CD8-positive, alpha-beta memory T cell (primary cell): ENCODE measurements at regions not wholly inside any gene's neighbourhood (a gene's known extent, or its start where the extent isn't known, plus 50 kb on each side); places are given as distances from the start of the nearest gene placed in this dataset.

Experiments used
- CTCF ChIA-PET: fragments of 350-600 bp; sonication (Branson Sonifier 250); formaldehyde crosslinking; loops from one replicate; lab custom pipeline; 2021; ENCODE audit warnings: antibody characterized with exemption; lab: Charles Lee
- POLR2A ChIA-PET: fragments of 350-600 bp; sonication (Branson Sonifier 250); formaldehyde crosslinking; loops from one replicate; lab custom pipeline; 2021; ENCODE audit warnings: antibody characterized with exemption; lab: Charles Lee
- DNase-seq, 5 donors: peaks; one replicate each; pipeline versions ENCODE4 v3.0.0 to v3.0.0-alpha.2; 2020 to 2022; ENCODE audit warnings: mixed read lengths in 1 of 5
- H3K27ac ChIP-seq: one replicate; pipeline ENCODE4 v1.7.0; 2013; ENCODE audit warnings: low read depth, mild to moderate bottlenecking, low read length, moderate library complexity
- H3K27me3 ChIP-seq: 2 replicates; pipeline ENCODE4 v1.7.0; 2013; ENCODE audit warnings: low read length, mild to moderate bottlenecking; ENCODE audit not compliant: insufficient read depth, poor library complexity, severe bottlenecking
- H3K36me3 ChIP-seq: 2 replicates; pipeline ENCODE4 v1.7.0; 2013; ENCODE audit warnings: mild to moderate bottlenecking, low read length, moderate library complexity; ENCODE audit not compliant: insufficient read depth
- H3K4me1 ChIP-seq: 2 replicates; pipeline ENCODE4 v1.7.0; 2013; ENCODE audit warnings: mild to moderate bottlenecking, low read length, moderate library complexity; ENCODE audit not compliant: insufficient read depth
- H3K4me3 ChIP-seq: 2 replicates; pipeline ENCODE4 v1.7.0; 2013; ENCODE audit warnings: mild to moderate bottlenecking, low read length
- H3K9me3 ChIP-seq: 2 replicates; pipeline ENCODE4 v1.7.0; 2013; ENCODE audit warnings: mild to moderate bottlenecking, low read length
- H3K27ac Mint-ChIP-seq, 8 donors: one replicate each; pipeline ENCODE4 v1.8.0; 2020 to 2021; ENCODE audit warnings: mixed read lengths in 8 of 8, mild to moderate bottlenecking in 6 of 8, inconsistent platforms in 3 of 8, moderate library complexity in 3 of 8
- H3K27me3 Mint-ChIP-seq, 2 donors: one replicate each; pipeline ENCODE4 v1.8.0; 2020 to 2021; ENCODE audit warnings: mixed read lengths in 2 of 2, mild to moderate bottlenecking in 1 of 2, moderate library complexity in 1 of 2
- H3K36me3 Mint-ChIP-seq, 3 donors: one replicate each; pipeline ENCODE4 v1.8.0; 2020 to 2021; ENCODE audit warnings: mixed read lengths in 3 of 3, inconsistent platforms in 1 of 3, mild to moderate bottlenecking in 1 of 3
- H3K4me1 Mint-ChIP-seq, 3 donors: one replicate each; pipeline ENCODE4 v1.8.0; 2020 to 2021; ENCODE audit warnings: mixed read lengths in 3 of 3, inconsistent platforms in 1 of 3, mild to moderate bottlenecking in 1 of 3
- H3K4me3 Mint-ChIP-seq, 7 donors: one replicate each; pipeline ENCODE4 v1.8.0; 2020 to 2021; ENCODE audit warnings: mixed read lengths in 7 of 7, mild to moderate bottlenecking in 6 of 7, moderate library complexity in 4 of 7, inconsistent platforms in 2 of 7
- H3K9me3 Mint-ChIP-seq, 5 donors: one replicate each; pipeline ENCODE4 v1.8.0; 2020 to 2022; ENCODE audit warnings: mixed read lengths in 5 of 5, mild to moderate bottlenecking in 3 of 5, moderate library complexity in 2 of 5, inconsistent platforms in 1 of 5

- POLR2A ChIA-PET: interaction anchor here (0.6 kb wide), 1 partner anchor 372 kb away, joined by 3 read pairs; no protein-coding TSS in a partner anchor
- Mint-ChIP-seq H3K9me3 (no peaks in the 10 kb centered on the region), H3K4me1 (peaks cover 26 to 54% (median 41%) of the 10 kb centered on the region in 3 donors), H3K27ac (peak overlapping the region in 3 of 8 donors; percentile 51 to 90 (median 57)), H3K27me3 (peaks cover 0 to 2% of the 10 kb centered on the region in 2 donors), H3K4me3 (no peak overlapping the region), H3K36me3 (peaks cover 4 to 84% (median 17%) of the 10 kb centered on the region in 3 donors)
- DNase-seq: no peak
- peaks cover 28% of the 10 kb centered on the region for H3K36me3 ChIP-seq
- no peaks in the 10 kb centered on the region for H3K27me3 ChIP-seq
- H3K4me1 ChIP-seq: peaks cover 13% of the 10 kb centered on the region
- no peak overlapping the region for H3K27ac ChIP-seq
- no peak overlapping the region for H3K4me3 ChIP-seq
- CTCF ChIA-PET: interaction anchor here (0.7 to 2.7 kb wide), 3 partner anchors 35 to 164 kb away, joined by 3 to 6 read pairs (median 3); no protein-coding TSS in a partner anchor
- no peaks in the 10 kb centered on the region for H3K9me3 ChIP-seq
Measured at GRCh38 chr7:130875901-130876300, 141.9 kb upstream of the KLF14 start.

DNA sequence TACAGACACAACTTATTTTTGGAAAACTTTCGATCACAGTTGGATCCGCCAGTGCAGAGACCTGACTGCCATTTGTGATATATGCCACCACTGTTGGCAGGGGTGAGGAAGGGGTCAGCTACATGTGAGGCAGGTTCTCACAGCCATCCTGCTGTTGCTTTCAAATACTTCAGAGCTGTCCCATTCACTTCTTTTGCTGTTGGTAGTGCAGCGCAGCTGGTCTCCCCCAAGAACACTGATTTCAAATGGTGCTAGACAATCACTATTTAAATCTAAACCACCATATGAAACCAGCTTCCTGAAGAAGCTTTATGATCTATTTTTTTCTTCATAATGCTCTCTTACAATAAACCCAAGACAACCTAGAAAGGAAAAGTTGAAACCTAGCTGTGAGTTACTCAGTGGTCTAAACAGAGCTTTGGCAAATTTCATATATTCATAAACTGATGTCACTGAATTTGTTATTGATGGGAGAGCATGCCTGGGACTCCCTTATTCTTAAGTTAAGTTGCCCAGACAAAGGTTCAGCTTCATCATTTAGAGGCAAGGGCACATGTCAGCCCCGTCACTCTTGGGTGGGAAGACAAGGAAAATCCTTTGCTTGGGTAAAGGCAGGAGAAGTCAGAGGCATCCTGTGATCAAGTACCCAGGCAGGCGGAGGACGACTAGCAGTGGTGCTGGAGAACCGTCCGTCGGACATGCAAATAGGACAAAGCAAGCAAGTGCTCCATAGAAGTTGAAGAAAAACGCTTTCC is 143.4 kb upstream of the KLF14 start:
- POLR2A ChIA-PET: no interaction called here
- Mint-ChIP-seq H3K27me3 (peaks cover 0 to under 1% of the 10 kb centered on the region in 2 donors), H3K36me3 (peaks cover 1 to 88% (median 22%) of the 10 kb centered on the region in 3 donors)

DNA sequence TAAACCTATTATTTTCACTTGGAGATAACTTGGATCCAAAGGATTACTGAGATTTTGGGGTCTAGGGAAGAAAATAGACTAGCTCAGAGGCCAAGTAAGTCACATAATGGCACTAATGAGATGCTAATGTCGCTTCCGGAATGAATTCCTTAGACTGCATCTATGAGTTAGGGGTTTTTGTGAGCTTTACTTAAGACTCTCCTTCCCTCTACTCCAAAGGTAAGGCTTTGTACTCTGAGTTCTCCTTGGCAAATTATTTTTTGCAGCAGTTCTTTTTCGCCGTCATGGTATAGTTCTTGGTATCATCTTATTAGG is 143.9 kb upstream of the KLF14 start:
- Mint-ChIP-seq H3K36me3 (peaks cover 0 to 88% (median 23%) of the 10 kb centered on the region in 3 donors), H3K27ac (peak overlapping the region in 1 of 8 donors; percentile 22), H3K4me1 (peaks cover 27 to 73% (median 53%) of the 10 kb centered on the region in 3 donors), H3K4me3 (no peak overlapping the region), H3K27me3 (no peaks in the 10 kb centered on the region), H3K9me3 (no peaks in the 10 kb centered on the region)
- CTCF ChIA-PET: interaction anchor here (0.7 to 1.0 kb wide), 2 partner anchors 12 to 162 kb away, joined by 3 to 4 read pairs; no protein-coding TSS in a partner anchor
- Histone ChIP-seq H3K27ac (no peak overlapping the region), H3K36me3 (peaks cover 40% of the 10 kb centered on the region), H3K4me3 (no peak overlapping the region), H3K27me3 (no peaks in the 10 kb centered on the region), H3K4me1 (peaks cover 13% of the 10 kb centered on the region), H3K9me3 (no peaks in the 10 kb centered on the region)
- DNase-seq: no peak
- POLR2A ChIA-PET: no interaction called here

More for the DNA sequence above, 143.4 kb upstream of the KLF14 start:
- Histone ChIP-seq H3K27ac (no peak overlapping the region), H3K36me3 (peaks cover 41% of the 10 kb centered on the region), H3K27me3 (no peaks in the 10 kb centered on the region), H3K9me3 (no peaks in the 10 kb centered on the region), H3K4me3 (no peak overlapping the region), H3K4me1 (peaks cover 13% of the 10 kb centered on the region)
- DNase-seq: no peak
- CTCF ChIA-PET: interaction anchor here (0.7 to 1.0 kb wide), 2 partner anchors 13 to 163 kb away, joined by 3 to 4 read pairs; no protein-coding TSS in a partner anchor
- Mint-ChIP-seq H3K4me3 (peak overlapping the region in 1 of 7 donors; percentile 7), H3K27ac (peak overlapping the region in 5 of 8 donors; percentile 3 to 60 (median 22)), H3K9me3 (no peaks in the 10 kb centered on the region), H3K4me1 (peaks cover 27 to 68% (median 53%) of the 10 kb centered on the region in 3 donors)

DNA sequence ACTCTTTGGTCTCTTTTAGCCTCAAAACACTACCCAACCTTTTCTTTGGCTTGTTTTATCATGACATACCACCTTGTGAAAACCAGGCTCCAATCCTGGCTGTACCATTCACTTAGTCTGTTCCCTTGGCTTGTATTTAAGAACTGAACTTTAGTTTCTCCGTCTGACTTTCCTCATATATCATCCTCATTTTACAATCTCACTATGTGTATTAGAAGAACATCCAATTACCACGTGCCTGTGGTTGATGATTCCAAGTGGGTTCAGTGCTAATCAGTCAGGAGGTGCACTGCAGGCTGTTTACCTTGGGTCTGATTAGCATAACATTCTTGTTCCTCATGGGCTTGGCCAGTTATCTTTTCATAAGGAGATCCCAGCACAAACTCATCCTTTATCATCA is 144.8 kb upstream of the KLF14 start:
- Histone ChIP-seq H3K4me1 (peaks cover 13% of the 10 kb centered on the region), H3K4me3 (no peak overlapping the region), H3K36me3 (peaks cover 35% of the 10 kb centered on the region), H3K9me3 (no peaks in the 10 kb centered on the region), H3K27ac (no peak overlapping the region), H3K27me3 (no peaks in the 10 kb centered on the region)
- Mint-ChIP-seq H3K4me3 (no peak overlapping the region), H3K4me1 (peaks cover 24 to 69% (median 47%) of the 10 kb centered on the region in 3 donors), H3K27me3 (no peaks in the 10 kb centered on the region), H3K36me3 (peaks cover 0 to 87% (median 21%) of the 10 kb centered on the region in 3 donors), H3K9me3 (no peaks in the 10 kb centered on the region), H3K27ac (peak overlapping the region in 5 of 8 donors; percentile 3 to 33 (median 13))
- POLR2A ChIA-PET: no interaction called here
- no peak for DNase-seq
- CTCF ChIA-PET: no interaction called here

GRCh38 chr7:130879191-130879590 is 145.2 kb upstream of the KLF14 start:
- DNase-seq: no peak
- Histone ChIP-seq H3K36me3 (peaks cover 35% of the 10 kb centered on the region), H3K27me3 (no peaks in the 10 kb centered on the region), H3K9me3 (no peaks in the 10 kb centered on the region), H3K4me3 (no peak overlapping the region), H3K4me1 (peaks cover 13% of the 10 kb centered on the region), H3K27ac (no peak overlapping the region)
- H3K4me1 Mint-ChIP-seq: peaks cover 24 to 67% (median 44%) of the 10 kb centered on the region in 3 donors
- no peak overlapping the region for H3K4me3 Mint-ChIP-seq
- no peaks in the 10 kb centered on the region for H3K27me3 Mint-ChIP-seq
- H3K36me3 Mint-ChIP-seq: peaks cover 0 to 87% (median 19%) of the 10 kb centered on the region in 3 donors
- H3K9me3 Mint-ChIP-seq: no peaks in the 10 kb centered on the region
- CTCF ChIA-PET: no interaction called here
- H3K27ac Mint-ChIP-seq: peak overlapping the region in 4 of 8 donors; percentile 13 to 33 (median 24)
- POLR2A ChIA-PET: interaction anchor here (0.6 kb wide), 1 partner anchor 8 kb away, joined by 3 read pairs; no protein-coding TSS in a partner anchor

DNA sequence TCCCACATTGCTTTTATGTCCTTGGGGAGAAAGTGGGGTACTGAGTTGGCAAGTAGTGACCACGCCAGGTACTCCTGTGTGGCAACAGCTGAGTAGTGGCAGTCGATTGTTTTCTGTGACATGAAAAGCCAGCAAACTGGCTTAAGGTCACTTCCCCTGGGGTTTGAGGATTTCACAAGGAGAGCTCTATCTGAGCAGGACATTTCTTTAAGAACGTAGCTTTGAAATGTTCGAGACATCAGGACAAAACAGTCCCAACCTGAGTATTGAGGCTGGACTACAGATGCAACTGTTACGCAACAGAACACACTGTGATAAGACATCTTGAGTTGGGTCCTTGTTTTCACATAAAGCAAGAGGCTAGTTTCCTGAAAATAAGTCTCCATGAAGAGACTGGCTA is 146.7 kb upstream of the KLF14 start:
- peaks cover 24 to 70% (median 43%) of the 10 kb centered on the region in 3 donors for H3K4me1 Mint-ChIP-seq
- no peaks in the 10 kb centered on the region for H3K9me3 Mint-ChIP-seq
- H3K4me3 Mint-ChIP-seq: no peak overlapping the region
- Histone ChIP-seq H3K4me3 (no peak overlapping the region), H3K9me3 (no peaks in the 10 kb centered on the region), H3K36me3 (peaks cover 42% of the 10 kb centered on the region), H3K27ac (no peak overlapping the region), H3K4me1 (peaks cover 13% of the 10 kb centered on the region), H3K27me3 (no peaks in the 10 kb centered on the region)
- H3K27me3 Mint-ChIP-seq: no peaks in the 10 kb centered on the region
- DNase-seq: no peak
- H3K36me3 Mint-ChIP-seq: peaks cover 0 to 88% (median 21%) of the 10 kb centered on the region in 3 donors
- ChIA-PET POLR2A (no interaction called here), CTCF (no interaction called here)
- H3K27ac Mint-ChIP-seq: peak overlapping the region in 4 of 8 donors; percentile 5 to 57 (median 56)

DNA sequence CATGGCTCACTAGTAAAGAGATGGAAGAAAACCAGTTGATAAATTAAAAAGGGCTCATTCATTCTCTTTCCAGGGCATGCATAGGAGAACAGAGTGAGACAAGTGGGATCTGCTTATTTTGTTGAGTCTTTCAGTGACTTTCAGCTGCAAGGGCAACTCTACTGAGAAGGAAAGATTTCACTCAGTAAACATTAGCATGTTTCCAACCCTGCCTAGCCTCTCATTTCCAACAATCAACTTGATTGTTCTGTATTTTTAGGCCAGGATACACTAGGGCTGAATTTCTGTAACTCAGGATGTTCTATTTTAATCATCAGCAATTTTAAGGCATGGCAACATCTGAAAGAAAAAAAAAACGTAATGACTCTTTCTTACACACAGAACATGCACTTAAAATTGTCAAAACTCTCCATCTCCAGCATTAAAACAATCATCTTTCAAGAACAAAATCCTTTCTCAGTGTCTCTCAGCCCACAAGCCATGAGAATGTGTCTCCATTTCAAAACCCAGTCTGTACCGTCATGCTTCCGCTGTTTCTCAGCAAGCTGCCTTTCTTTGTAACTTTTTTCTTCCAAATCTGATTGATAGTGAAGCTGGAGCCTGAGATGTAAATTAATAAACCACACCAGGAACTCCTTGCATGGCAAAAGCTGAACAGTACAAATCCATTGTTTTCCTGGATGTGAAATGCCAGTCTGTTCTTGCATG is 147.2 kb upstream of the KLF14 start:
- Histone ChIP-seq H3K4me3 (no peak overlapping the region), H3K4me1 (peaks cover 13% of the 10 kb centered on the region), H3K27me3 (no peaks in the 10 kb centered on the region), H3K9me3 (no peaks in the 10 kb centered on the region), H3K27ac (no peak overlapping the region), H3K36me3 (peaks cover 42% of the 10 kb centered on the region)
- DNase-seq: no peak
- H3K36me3 Mint-ChIP-seq: peaks cover 0 to 89% (median 19%) of the 10 kb centered on the region in 3 donors
- POLR2A ChIA-PET: no interaction called here
- H3K4me1 Mint-ChIP-seq: peaks cover 21 to 69% (median 41%) of the 10 kb centered on the region in 3 donors
- peak overlapping the region in 4 of 8 donors; percentile 2 to 75 (median 31) for H3K27ac Mint-ChIP-seq
- no peaks in the 10 kb centered on the region for H3K9me3 Mint-ChIP-seq
- CTCF ChIA-PET: interaction anchor here (1.7 kb wide), 1 partner anchor 15 kb away, joined by 13 read pairs; no protein-coding TSS in a partner anchor
- peak overlapping the region in 1 of 7 donors; percentile 6 for H3K4me3 Mint-ChIP-seq
- H3K27me3 Mint-ChIP-seq: no peaks in the 10 kb centered on the region
